Esophagus muscularis mucosa (tissue), 3 donors: ENCODE measurements at regions not wholly inside any gene's neighbourhood (a gene's known extent, or its start where the extent isn't known, plus 50 kb on each side); places are given as distances from the start of the nearest gene placed in this dataset.

ENCODE experiments used
- CTCF ChIP-seq, 3 experiments: fragments of 200-600 bp in 2 of 3; fragments of 450-650 bp in 1 of 3; sonication (generic) in 2 of 3; IDR thresholded peaks; one replicate each; pipeline ENCODE4 v1.5.1; 2017 to 2019; ENCODE audit warnings: antibody characterized with exemption in 3 of 3, mild to moderate bottlenecking in 2 of 3, moderate library complexity in 1 of 3
- POLR2A ChIP-seq: fragments of 450-650 bp; IDR thresholded peaks from one replicate; pipeline ENCODE4 v1.6.1; 2017; ENCODE audit warnings: antibody characterized with exemption, moderate library complexity, mild to moderate bottlenecking, low read depth
- POLR2AphosphoS5 ChIP-seq, 2 donors: sonication (generic); formaldehyde crosslinking; IDR thresholded peaks; one replicate each; pipeline ENCODE4 v1.6.1; 2017; ENCODE audit warnings: antibody characterized with exemption in 2 of 2

- TF ChIP-seq POLR2A = no peak
- no peak for TF ChIP-seq CTCF (IDR thresholded peaks at IDR 0.05)
- TF ChIP-seq POLR2AphosphoS5 (IDR thresholded peaks at IDR 0.05) = no peak
Observed at GRCh38 chr6:6772751-6773150, 184.2 kb downstream of the LY86 start.
